CD4-positive, CD25-positive, alpha-beta regulatory T cell (primary cell): ENCODE measurements at regions not wholly inside any gene's neighbourhood (a gene's known extent, or its start where the extent isn't known, plus 50 kb on each side); places are given as distances from the start of the nearest gene placed in this dataset.

Source experiments
- ATAC-seq, 2 donors: fragments of 150-1000 bp; cut with Tn5 transposase; one replicate each; pipeline ENCODE4 v1.10.0; 2021; ENCODE audit warnings: low read depth in 2 of 2, moderate number of reproducible peaks in 2 of 2, moderate library complexity in 1 of 2
- DNase-seq, 3 donors: peaks; one replicate each; pipeline versions ENCODE4 v3.0.0 to v3.0.0-alpha.2; 2012 to 2022; ENCODE audit warnings: mixed read lengths in 1 of 3
- H3K27ac ChIP-seq: one replicate; pipeline ENCODE4 v1.7.0; 2013; ENCODE audit warnings: mild to moderate bottlenecking, low read length; ENCODE audit not compliant: insufficient read depth, poor library complexity, severe bottlenecking
- H3K27me3 ChIP-seq: one replicate; pipeline ENCODE4 v1.7.0; 2013; ENCODE audit warnings: low read length; ENCODE audit not compliant: control insufficient read depth, insufficient read depth
- H3K36me3 ChIP-seq: one replicate; pipeline ENCODE4 v1.7.0; 2013; ENCODE audit warnings: mild to moderate bottlenecking, low read length, moderate library complexity; ENCODE audit not compliant: control insufficient read depth, insufficient read depth
- H3K4me1 ChIP-seq: 2 replicates; pipeline ENCODE4 v1.7.0; 2013; ENCODE audit warnings: mild to moderate bottlenecking, low read length; ENCODE audit not compliant: insufficient read depth, control insufficient read depth, poor library complexity, severe bottlenecking
- H3K4me3 ChIP-seq: one replicate; pipeline ENCODE4 v1.7.0; 2013; ENCODE audit warnings: low read depth, mild to moderate bottlenecking, low read length, moderate library complexity
- H3K9me3 ChIP-seq, 2 experiments: 1 replicate in 1 of 2; 2 replicates in 1 of 2; pipeline ENCODE4 v1.7.0; 2013; ENCODE audit warnings: low read length in 2 of 2, mild to moderate bottlenecking in 1 of 2, moderate library complexity in 1 of 2; ENCODE audit not compliant: control insufficient read depth in 2 of 2
- H3K27ac Mint-ChIP-seq, 3 donors: one replicate each; pipeline ENCODE4 v1.8.0; 2020 to 2022; ENCODE audit warnings: mild to moderate bottlenecking in 3 of 3, mixed read lengths in 3 of 3, moderate library complexity in 2 of 3
- H3K27me3 Mint-ChIP-seq: one replicate; pipeline ENCODE4 v1.8.0; 2022; ENCODE audit warnings: mild to moderate bottlenecking, mixed read lengths
- H3K36me3 Mint-ChIP-seq: one replicate; pipeline ENCODE4 v1.8.0; 2020; ENCODE audit warnings: mixed read lengths
- H3K4me1 Mint-ChIP-seq, 4 donors: one replicate each; pipeline ENCODE4 v1.8.0; 2020 to 2022; ENCODE audit warnings: mixed read lengths in 4 of 4, mild to moderate bottlenecking in 1 of 4
- H3K4me3 Mint-ChIP-seq, 4 donors: one replicate each; pipeline ENCODE4 v1.8.0; 2020 to 2022; ENCODE audit warnings: mild to moderate bottlenecking in 4 of 4, mixed read lengths in 4 of 4, moderate library complexity in 3 of 4
- H3K9me3 Mint-ChIP-seq, 7 donors: one replicate each; pipeline ENCODE4 v1.8.0; 2020 to 2022; ENCODE audit warnings: mixed read lengths in 7 of 7, mild to moderate bottlenecking in 3 of 7, moderate library complexity in 2 of 7

GRCh38 chr12:92261071-92261470 lies 115.4 kb upstream of the BTG1 start:
- Mint-ChIP-seq H3K9me3 (peaks cover 0 to 4% (median 0%) of the 10 kb centered on the region in 7 donors), H3K27me3 (no peaks in the 10 kb centered on the region), H3K36me3 (no peaks in the 10 kb centered on the region), H3K4me3 (no peak overlapping the region), H3K27ac (no peak overlapping the region), H3K4me1 (peaks cover 14 to 17% (median 14%) of the 10 kb centered on the region in 4 donors)
- ATAC-seq (no peak), DNase-seq (no peak)
- Histone ChIP-seq H3K4me3 (no peak overlapping the region), H3K4me1 (no peaks in the 10 kb centered on the region), H3K36me3 (no peaks in the 10 kb centered on the region), H3K9me3 (no peaks in the 10 kb centered on the region), H3K27ac (no peak overlapping the region), H3K27me3 (no peaks in the 10 kb centered on the region)

- no peak overlapping the region for H3K4me3 Mint-ChIP-seq
- Histone ChIP-seq H3K36me3 (no peaks in the 10 kb centered on the region), H3K4me1 (no peaks in the 10 kb centered on the region), H3K4me3 (no peak overlapping the region), H3K9me3 (no peaks in the 10 kb centered on the region), H3K27me3 (no peaks in the 10 kb centered on the region), H3K27ac (no peak overlapping the region)
- H3K9me3 Mint-ChIP-seq, result peaks cover 0 to 4% (median under 1%) of the 10 kb centered on the region in 7 donors
- peak overlapping the region in 1 of 3 donors; percentile 76 for H3K27ac Mint-ChIP-seq
- ATAC-seq (no peak), DNase-seq (no peak)
- H3K36me3 Mint-ChIP-seq, result no peaks in the 10 kb centered on the region
- peaks cover 14 to 20% (median 16%) of the 10 kb centered on the region in 4 donors for H3K4me1 Mint-ChIP-seq
- no peaks in the 10 kb centered on the region for H3K27me3 Mint-ChIP-seq
Measured at GRCh38 chr12:92259696-92260251, 114.1 kb upstream of the BTG1 start.

- ATAC-seq (no peak), DNase-seq (no peak)
- no peaks in the 10 kb centered on the region for H3K27me3 ChIP-seq
- no peak overlapping the region for H3K27ac ChIP-seq
- peaks cover 0 to 5% (median 2%) of the 10 kb centered on the region in 7 donors for H3K9me3 Mint-ChIP-seq
- no peaks in the 10 kb centered on the region for H3K36me3 ChIP-seq
- H3K4me3 ChIP-seq, result no peak overlapping the region
- H3K36me3 Mint-ChIP-seq, result no peaks in the 10 kb centered on the region
- H3K4me3 Mint-ChIP-seq, result no peak overlapping the region
- peak overlapping the region in 1 of 3 donors; percentile 76 for H3K27ac Mint-ChIP-seq
- H3K4me1 ChIP-seq, result no peaks in the 10 kb centered on the region
- H3K27me3 Mint-ChIP-seq, result no peaks in the 10 kb centered on the region
- H3K4me1 Mint-ChIP-seq, result peaks cover 14 to 21% (median 16%) of the 10 kb centered on the region in 4 donors
- H3K9me3 ChIP-seq, result no peaks in the 10 kb centered on the region
Measured at GRCh38 chr12:92259291-92259690, 113.6 kb upstream of the BTG1 start.

- no peaks in the 10 kb centered on the region for H3K36me3 ChIP-seq
- H3K27me3 ChIP-seq, result no peaks in the 10 kb centered on the region
- Mint-ChIP-seq H3K4me1 (peaks cover 14 to 21% (median 16%) of the 10 kb centered on the region in 4 donors), H3K9me3 (peaks cover 0 to 9% (median 2%) of the 10 kb centered on the region in 7 donors), H3K36me3 (no peaks in the 10 kb centered on the region), H3K27me3 (no peaks in the 10 kb centered on the region), H3K4me3 (no peak overlapping the region), H3K27ac (no peak overlapping the region)
- H3K9me3 ChIP-seq, result no peaks in the 10 kb centered on the region
- ATAC-seq, result no peak
- H3K27ac ChIP-seq, result no peak overlapping the region
- DNase-seq, result no peak
- H3K4me3 ChIP-seq, result no peak overlapping the region
- no peaks in the 10 kb centered on the region for H3K4me1 ChIP-seq
Measured at GRCh38 chr12:92257261-92257660, 111.6 kb upstream of the BTG1 start.

- no peak overlapping the region for H3K27ac ChIP-seq
- no peaks in the 10 kb centered on the region for H3K9me3 ChIP-seq
- DNase-seq (no peak), ATAC-seq (no peak)
- no peak overlapping the region for H3K4me3 ChIP-seq
- no peaks in the 10 kb centered on the region for H3K27me3 ChIP-seq
- Mint-ChIP-seq H3K4me3 (no peak overlapping the region), H3K4me1 (peaks cover 9 to 21% (median 15%) of the 10 kb centered on the region in 4 donors), H3K36me3 (no peaks in the 10 kb centered on the region), H3K27ac (no peak overlapping the region), H3K27me3 (no peaks in the 10 kb centered on the region), H3K9me3 (peaks cover 0 to 9% (median 2%) of the 10 kb centered on the region in 7 donors)
- H3K36me3 ChIP-seq, result no peaks in the 10 kb centered on the region
- H3K4me1 ChIP-seq, result no peaks in the 10 kb centered on the region
Measured at GRCh38 chr12:92255741-92256140, 110.1 kb upstream of the BTG1 start.

GRCh38 chr12:92253301-92253700 lies 107.7 kb upstream of the BTG1 start:
- Histone ChIP-seq H3K27ac (no peak overlapping the region), H3K9me3 (no peaks in the 10 kb centered on the region), H3K4me1 (no peaks in the 10 kb centered on the region), H3K27me3 (no peaks in the 10 kb centered on the region), H3K4me3 (no peak overlapping the region), H3K36me3 (no peaks in the 10 kb centered on the region)
- H3K4me3 Mint-ChIP-seq, result no peak overlapping the region
- H3K36me3 Mint-ChIP-seq, result no peaks in the 10 kb centered on the region
- H3K27ac Mint-ChIP-seq, result no peak overlapping the region
- H3K4me1 Mint-ChIP-seq, result peaks cover 0 to 7% (median 4%) of the 10 kb centered on the region in 4 donors
- no peak for DNase-seq
- H3K27me3 Mint-ChIP-seq, result no peaks in the 10 kb centered on the region
- peaks cover 0 to 17% (median 5%) of the 10 kb centered on the region in 7 donors for H3K9me3 Mint-ChIP-seq
- ATAC-seq, result no peak

GRCh38 chr12:92248977-92249376 lies 103.3 kb upstream of the BTG1 start:
- Histone ChIP-seq H3K36me3 (no peaks in the 10 kb centered on the region), H3K9me3 (no peaks in the 10 kb centered on the region), H3K4me1 (no peaks in the 10 kb centered on the region), H3K4me3 (no peak overlapping the region), H3K27me3 (no peaks in the 10 kb centered on the region), H3K27ac (no peak overlapping the region)
- peaks cover 0 to 6% (median 1%) of the 10 kb centered on the region in 4 donors for H3K4me1 Mint-ChIP-seq
- H3K9me3 Mint-ChIP-seq, result peaks cover 0 to 9% (median 3%) of the 10 kb centered on the region in 7 donors
- H3K27me3 Mint-ChIP-seq, result no peaks in the 10 kb centered on the region
- no peak overlapping the region for H3K4me3 Mint-ChIP-seq
- H3K27ac Mint-ChIP-seq, result no peak overlapping the region
- ATAC-seq (no peak), DNase-seq (no peak)
- no peaks in the 10 kb centered on the region for H3K36me3 Mint-ChIP-seq

- H3K9me3 Mint-ChIP-seq, result peaks cover 0 to 4% (median 0%) of the 10 kb centered on the region in 7 donors
- H3K36me3 Mint-ChIP-seq, result no peaks in the 10 kb centered on the region
- no peak overlapping the region for H3K27ac Mint-ChIP-seq
- Histone ChIP-seq H3K27ac (no peak overlapping the region), H3K4me3 (no peak overlapping the region), H3K9me3 (no peaks in the 10 kb centered on the region), H3K4me1 (no peaks in the 10 kb centered on the region), H3K36me3 (no peaks in the 10 kb centered on the region), H3K27me3 (no peaks in the 10 kb centered on the region)
- no peak for DNase-seq
- H3K27me3 Mint-ChIP-seq, result no peaks in the 10 kb centered on the region
- H3K4me3 Mint-ChIP-seq, result no peak overlapping the region
- H3K4me1 Mint-ChIP-seq, result peaks cover 0 to 13% (median 1%) of the 10 kb centered on the region in 4 donors
- ATAC-seq, result no peak
Measured at GRCh38 chr12:92244036-92244435, 98.4 kb upstream of the BTG1 start.
